Stimulated activated CD8-positive, alpha-beta memory T cell treated with anti-CD3 and anti-CD28 coated beads, Interleukin-7, amount 100 ng/mL, for 24 hours (primary cell): ENCODE measurements at regions not wholly inside any gene's neighbourhood (a gene's known extent, or its start where the extent isn't known, plus 50 kb on each side); places are given as distances from the start of the nearest gene placed in this dataset.
"Not testable (repeated sequence)": the region's sequence is repeated elsewhere in the genome, so short reads cannot be mapped to it uniquely, and the experiment has no call there.

Experiments used
- DNase-seq: peaks from one replicate; pipeline ENCODE4 v3.0.0-alpha.2; 2020; ENCODE audit warnings: low read depth

- no peak for DNase-seq
These were observed 163.5 kb upstream of the SALL3 start for GRCh38 chr18:78816114-78816513.

GRCh38 chr18:78816916-78817315, 162.7 kb upstream of the SALL3 start:
- no peak for DNase-seq

- no peak for DNase-seq
These were observed 161.1 kb upstream of the SALL3 start for GRCh38 chr18:78818495-78818894.

- DNase-seq, result no peak
These were observed 160.7 kb upstream of the SALL3 start for GRCh38 chr18:78818961-78819360.

- no peak for DNase-seq
These were observed 159.3 kb upstream of the SALL3 start for GRCh38 chr18:78820161-78820834.

- DNase-seq, result no peak
These were observed 158.2 kb upstream of the SALL3 start for GRCh38 chr18:78821396-78821795.

GRCh38 chr18:78822171-78822948, 157.3 kb upstream of the SALL3 start:
- DNase-seq, result no peak

GRCh38 chr18:78822949-78823285, 156.7 kb upstream of the SALL3 start:
- DNase-seq, result no peak

GRCh38 chr18:78825168-78825567, 154.4 kb upstream of the SALL3 start:
- no peak for DNase-seq

- no peak for DNase-seq
These were observed 153.0 kb upstream of the SALL3 start for GRCh38 chr18:78826631-78827030.

GRCh38 chr18:78827141-78827540, 152.5 kb upstream of the SALL3 start:
- no peak for DNase-seq

- no peak for DNase-seq
These were observed 151.5 kb upstream of the SALL3 start for GRCh38 chr18:78828131-78828530.

GRCh38 chr18:78829026-78829425, 150.6 kb upstream of the SALL3 start:
- not testable (repeated sequence) for DNase-seq

GRCh38 chr18:78830161-78830560, 149.5 kb upstream of the SALL3 start:
- no peak for DNase-seq

GRCh38 chr18:78830826-78831225, 148.8 kb upstream of the SALL3 start:
- DNase-seq, result no peak

GRCh38 chr18:78831603-78832002, 148.0 kb upstream of the SALL3 start:
- DNase-seq, result no peak

GRCh38 chr18:78833833-78834232, 145.8 kb upstream of the SALL3 start:
- no peak for DNase-seq

- DNase-seq, result no peak
These were observed 142.8 kb upstream of the SALL3 start for GRCh38 chr18:78836838-78837237.

- no peak for DNase-seq
These were observed 141.9 kb upstream of the SALL3 start for GRCh38 chr18:78837754-78838153.

- DNase-seq, result no peak
These were observed 141.4 kb upstream of the SALL3 start for GRCh38 chr18:78838183-78838582.

GRCh38 chr18:78849046-78849445, 130.6 kb upstream of the SALL3 start:
- DNase-seq, result no peak

- DNase-seq, result no peak
These were observed 130.2 kb upstream of the SALL3 start for GRCh38 chr18:78849458-78849857.

GRCh38 chr18:78853341-78853740, 126.3 kb upstream of the SALL3 start:
- no peak for DNase-seq

- DNase-seq, result no peak
These were observed 124.4 kb upstream of the SALL3 start for GRCh38 chr18:78855188-78855587.
